GM21717 (cell line): ENCODE measurements at regions not wholly inside any gene's neighbourhood (a gene's known extent, or its start where the extent isn't known, plus 50 kb on each side); places are given as distances from the start of the nearest gene placed in this dataset.
"Not testable (repeated sequence)": the region's sequence is repeated elsewhere in the genome, so short reads cannot be mapped to it uniquely, and the experiment has no call there.

Experiments
- ATAC-seq: cut with Tn5 transposase; IDR thresholded peaks from one replicate; pipeline ENCODE4 v1.9.1; 2021; ENCODE audit warnings: mild to moderate bottlenecking, moderate library complexity; ENCODE audit not compliant: unreplicated experiment

- ATAC-seq: no peak
Observed at GRCh38 chr16:62794724-62795123, 758.5 kb upstream of the CDH8 start.

GRCh38 chr16:62780081-62780480 is 743.8 kb upstream of the CDH8 start:
- ATAC-seq: not testable (repeated sequence)

DNA sequence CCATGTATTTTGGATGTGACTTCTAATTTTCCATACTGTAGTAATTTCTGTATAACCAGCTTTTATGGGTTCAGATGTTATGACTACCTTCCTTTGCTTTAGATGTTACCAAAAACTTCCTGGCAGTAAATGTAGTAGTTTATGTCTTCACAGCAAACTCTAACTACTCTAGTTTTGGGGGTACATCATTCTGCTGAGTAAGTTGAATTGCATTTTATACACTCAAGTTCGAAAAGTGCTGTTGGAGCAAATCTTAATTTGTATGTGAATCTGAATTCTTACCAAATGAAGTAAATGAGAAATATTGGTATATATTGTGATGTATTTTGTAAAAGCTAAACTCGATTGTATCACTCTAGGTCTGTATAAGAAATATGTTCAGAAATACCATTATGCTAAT is 728.3 kb upstream of the CDH8 start:
- no peak for ATAC-seq

DNA sequence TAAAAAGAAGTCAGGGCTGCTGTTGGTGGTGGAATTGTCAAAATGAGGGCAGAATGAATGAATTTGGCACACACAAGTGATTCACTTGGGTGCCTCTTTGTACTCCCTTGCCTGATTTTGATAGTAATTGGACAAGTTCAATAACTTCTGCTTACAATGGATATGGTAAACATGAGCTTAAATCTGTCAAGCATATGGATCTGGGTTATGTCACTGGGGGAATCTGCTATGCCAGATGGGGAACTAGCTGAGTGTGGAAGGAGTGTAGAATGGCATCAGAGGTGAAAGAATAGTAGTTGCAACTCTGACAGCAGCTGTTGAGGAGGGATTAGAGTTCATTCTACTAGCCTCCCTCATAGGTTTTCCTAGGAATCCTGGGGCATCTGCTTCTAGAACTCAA is 724.2 kb upstream of the CDH8 start:
- no peak for ATAC-seq

- ATAC-seq: no peak
Observed at GRCh38 chr16:62755938-62756337, 719.7 kb upstream of the CDH8 start.

GRCh38 chr16:62752854-62753253 is 716.6 kb upstream of the CDH8 start:
- no peak for ATAC-seq

- no peak for ATAC-seq
Observed at GRCh38 chr16:62751218-62751617, 715.0 kb upstream of the CDH8 start.

GRCh38 chr16:62741692-62742091 is 705.5 kb upstream of the CDH8 start:
- no peak for ATAC-seq

- ATAC-seq: no peak
Observed at GRCh38 chr16:62738666-62739460, 702.6 kb upstream of the CDH8 start.

- ATAC-seq: no peak
Observed at GRCh38 chr16:62732092-62732491, 695.9 kb upstream of the CDH8 start.

DNA sequence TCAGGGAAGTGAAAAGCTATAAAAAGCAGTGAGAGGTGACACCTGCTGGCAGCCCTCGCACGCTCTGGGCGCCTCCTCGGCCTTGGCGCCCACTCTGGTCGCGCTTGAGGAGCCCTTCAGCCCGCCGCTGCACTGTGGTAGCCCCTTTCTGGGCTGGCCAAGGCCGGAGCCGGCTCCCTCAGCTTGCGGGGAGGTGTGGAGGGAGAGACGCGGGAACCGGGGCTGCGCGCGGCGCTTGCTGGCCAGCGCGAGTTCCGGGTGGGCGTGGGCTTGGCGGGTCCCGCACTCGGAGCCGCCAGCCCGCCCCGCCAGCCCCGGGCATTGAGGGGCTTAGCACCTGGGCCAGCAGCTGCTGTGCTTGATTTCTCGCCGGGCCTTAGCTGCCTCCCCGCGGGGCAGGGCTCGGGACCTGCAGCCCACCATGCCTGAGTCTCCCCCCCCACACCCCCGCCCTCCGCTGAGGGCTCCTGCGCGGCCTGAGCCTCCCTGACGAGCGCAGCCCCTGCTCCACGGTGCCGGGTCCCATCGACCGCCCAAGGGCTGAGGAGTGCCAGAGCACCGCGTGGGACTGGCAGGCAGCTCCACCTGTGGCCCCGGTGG is 688.5 kb upstream of the CDH8 start:
- not testable (repeated sequence) for ATAC-seq

GRCh38 chr16:62720651-62721050 is 684.4 kb upstream of the CDH8 start:
- ATAC-seq: no peak

DNA sequence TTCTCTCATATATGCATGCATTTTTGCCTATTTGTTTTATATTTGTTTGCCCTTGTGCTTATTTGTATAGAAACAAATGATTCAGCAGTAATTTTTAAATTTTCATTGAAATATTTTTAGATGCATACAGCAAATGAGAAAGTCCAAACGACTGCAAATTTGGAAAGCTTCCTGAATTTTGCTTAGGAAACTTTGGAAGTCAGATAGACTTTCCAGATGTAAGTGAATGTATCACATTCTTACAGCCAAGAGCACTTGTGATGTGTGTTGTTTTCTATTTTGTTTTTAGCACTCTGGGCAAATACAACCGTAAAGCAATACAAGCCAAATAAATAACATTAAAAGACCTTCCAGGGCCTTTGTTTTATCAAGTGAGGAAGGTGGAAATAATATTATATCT is 680.8 kb upstream of the CDH8 start:
- ATAC-seq: no peak

DNA sequence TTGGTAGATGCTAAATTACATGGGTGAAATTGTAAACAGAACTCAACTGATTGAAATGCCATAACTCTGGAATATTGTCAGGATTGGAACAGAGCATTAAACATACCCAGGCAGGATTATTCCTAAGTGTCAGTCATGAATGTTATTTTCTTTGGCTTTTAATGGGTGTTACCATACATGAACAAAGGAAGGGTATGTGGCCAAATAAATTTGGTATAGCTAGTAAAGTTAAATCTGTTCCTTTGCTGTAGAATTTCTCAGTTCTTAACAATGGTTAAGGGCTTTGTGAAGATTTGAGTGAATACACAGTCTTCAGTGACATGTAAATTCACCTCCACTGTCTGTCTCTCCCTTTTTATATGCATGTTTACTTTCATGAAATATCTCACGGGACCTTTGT is 679.5 kb upstream of the CDH8 start:
- no peak for ATAC-seq

DNA sequence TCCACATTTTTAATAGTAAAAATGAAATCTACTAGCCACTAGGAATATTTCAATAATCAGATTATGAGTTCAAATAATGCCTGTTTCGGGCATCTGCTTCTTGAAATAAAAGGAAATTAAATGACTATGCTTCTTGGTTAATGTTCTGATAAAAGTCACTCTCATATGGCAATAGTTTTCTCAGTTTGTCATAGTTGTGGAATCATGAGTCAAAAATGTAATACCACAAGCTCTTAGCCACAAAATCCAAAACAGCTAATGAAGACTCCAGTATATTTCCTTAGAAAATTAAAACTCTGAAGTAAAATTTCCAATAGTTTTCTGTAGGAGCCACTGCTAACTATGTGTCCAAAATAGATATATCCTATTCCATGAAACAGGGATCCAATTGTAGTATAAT is 676.3 kb upstream of the CDH8 start:
- no peak for ATAC-seq

- no peak for ATAC-seq
Observed at GRCh38 chr16:62711797-62712196, 675.6 kb upstream of the CDH8 start.

DNA sequence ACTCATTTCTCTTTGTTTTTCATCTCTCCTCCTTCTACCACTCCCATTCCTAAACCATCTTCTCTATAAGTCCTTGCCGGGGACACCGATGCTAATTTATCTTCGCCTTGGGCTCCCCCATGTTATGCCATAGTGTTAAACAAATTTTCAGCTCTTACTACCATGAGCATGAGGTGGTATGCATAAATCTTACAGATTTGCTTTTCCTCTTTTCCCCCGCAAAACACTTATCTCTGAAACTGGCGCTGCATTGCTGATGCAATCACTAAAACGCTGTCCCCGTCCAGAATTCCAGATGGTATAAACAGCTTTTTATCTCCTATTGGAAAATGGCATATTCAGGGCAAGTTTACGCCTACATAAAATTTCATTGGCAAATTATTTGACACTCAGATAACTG is 673.6 kb upstream of the CDH8 start:
- no peak for ATAC-seq

GRCh38 chr16:62701426-62701825 is 665.2 kb upstream of the CDH8 start:
- ATAC-seq: no peak

DNA sequence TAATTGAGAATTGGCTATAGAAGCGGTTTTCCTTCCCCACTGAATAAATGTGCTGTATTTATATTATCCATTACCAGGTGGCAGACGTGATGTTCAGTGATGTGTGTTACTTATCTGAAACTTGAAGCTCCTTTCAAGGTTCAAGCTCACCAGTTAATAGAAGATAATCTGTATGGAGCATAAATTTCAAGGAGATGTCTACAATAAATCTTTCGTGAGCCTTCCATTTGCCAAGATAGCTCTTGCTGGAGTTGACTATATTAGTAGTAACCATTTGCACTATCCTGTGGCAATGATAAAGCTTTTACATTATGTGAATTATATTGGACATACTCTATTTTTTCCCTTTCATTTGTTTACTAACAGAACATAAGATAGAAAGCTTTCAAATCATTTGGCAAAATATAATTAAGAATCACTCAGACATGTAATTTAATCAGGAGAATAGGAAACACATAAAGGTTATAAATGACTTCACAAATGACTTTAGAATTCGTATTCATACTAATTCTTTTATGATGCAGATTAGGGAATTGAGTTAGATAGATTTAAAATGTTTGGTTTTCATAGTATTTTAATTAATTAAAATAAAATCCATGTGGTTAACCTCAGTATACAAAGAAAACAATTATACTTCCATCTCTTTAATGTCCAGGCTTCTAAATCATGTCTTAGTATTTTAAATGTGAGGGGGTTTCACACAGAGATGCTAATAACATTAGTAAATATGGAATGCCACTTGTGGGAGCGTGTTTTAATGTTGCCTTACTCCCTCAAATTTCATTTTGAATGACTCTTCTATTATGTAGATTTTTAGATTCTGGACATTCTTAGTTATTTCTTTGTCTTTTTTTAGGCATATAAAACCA is 664.4 kb upstream of the CDH8 start:
- no peak for ATAC-seq

DNA sequence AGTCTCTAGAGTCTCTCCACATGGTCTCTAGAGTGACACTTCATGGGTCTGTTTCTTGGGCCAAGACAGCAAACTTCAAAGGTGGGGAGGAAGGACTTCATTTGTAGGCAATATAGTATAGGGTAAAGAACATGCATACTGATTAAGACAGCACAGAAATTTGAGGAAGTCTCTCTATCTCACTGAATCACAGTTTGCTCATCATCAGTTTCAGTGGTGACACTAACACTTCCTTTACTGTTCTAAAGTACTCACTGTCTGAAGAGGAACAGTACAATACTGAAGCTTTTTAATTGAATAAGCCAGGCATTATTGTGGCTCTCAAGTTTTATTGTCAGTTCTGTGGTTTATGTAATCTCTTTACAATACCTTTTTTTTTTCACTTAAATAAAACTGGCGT is 656.4 kb upstream of the CDH8 start:
- ATAC-seq: no peak

DNA sequence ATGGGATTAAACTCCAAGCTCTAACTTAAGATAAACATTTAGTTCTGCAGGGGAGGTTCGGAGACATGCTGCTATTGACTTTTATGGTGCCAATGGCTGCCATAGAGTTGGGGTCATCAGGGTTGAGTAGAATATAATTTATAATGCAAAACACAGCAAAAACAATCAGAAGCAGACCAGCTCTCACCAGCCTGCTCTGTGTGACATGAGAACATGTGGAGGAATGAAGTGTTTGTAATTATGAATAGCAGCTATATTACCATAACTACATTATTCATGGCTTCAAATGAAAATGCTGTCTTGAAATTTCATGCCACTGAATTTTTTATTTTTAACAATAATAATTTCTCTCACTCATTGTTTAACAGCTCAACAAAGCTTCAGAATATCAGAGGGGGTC is 645.6 kb upstream of the CDH8 start:
- no peak for ATAC-seq

DNA sequence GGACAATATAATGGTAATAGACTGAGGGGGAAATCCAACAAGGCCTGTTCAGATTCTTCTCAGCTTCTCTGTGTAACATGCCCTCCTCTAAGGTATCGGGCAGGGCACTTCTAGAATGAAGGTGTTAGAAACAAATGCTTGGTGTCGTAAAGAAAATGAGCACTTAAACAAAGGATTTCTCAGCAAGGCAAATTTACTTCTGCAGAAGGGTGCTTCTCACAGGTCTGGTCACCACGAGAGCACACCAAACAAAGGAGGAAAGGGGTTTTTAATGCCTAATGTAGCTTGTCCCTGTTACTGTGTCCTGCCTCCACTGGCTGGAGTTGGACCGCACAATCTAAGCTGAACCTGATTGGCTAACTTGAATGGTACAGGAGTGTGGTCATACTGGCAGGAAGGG is 642.6 kb upstream of the CDH8 start:
- no peak for ATAC-seq
